Eye (tissue), 1 donor: ENCODE measurements at regions not wholly inside any gene's neighbourhood (a gene's known extent, or its start where the extent isn't known, plus 50 kb on each side); places are given as distances from the start of the nearest gene placed in this dataset.

Experiments
- DNase-seq: peaks from one replicate; pipeline ENCODE4 v3.0.0-alpha.2; 2015

GRCh38 chr16:85294810-85295508 lies 182.7 kb upstream of the CIBAR2 start:
- DNase-seq, result no peak

- peak; percentile 48 for DNase-seq
These were observed 184.8 kb upstream of the CIBAR2 start for GRCh38 chr16:85296859-85297660.

DNA sequence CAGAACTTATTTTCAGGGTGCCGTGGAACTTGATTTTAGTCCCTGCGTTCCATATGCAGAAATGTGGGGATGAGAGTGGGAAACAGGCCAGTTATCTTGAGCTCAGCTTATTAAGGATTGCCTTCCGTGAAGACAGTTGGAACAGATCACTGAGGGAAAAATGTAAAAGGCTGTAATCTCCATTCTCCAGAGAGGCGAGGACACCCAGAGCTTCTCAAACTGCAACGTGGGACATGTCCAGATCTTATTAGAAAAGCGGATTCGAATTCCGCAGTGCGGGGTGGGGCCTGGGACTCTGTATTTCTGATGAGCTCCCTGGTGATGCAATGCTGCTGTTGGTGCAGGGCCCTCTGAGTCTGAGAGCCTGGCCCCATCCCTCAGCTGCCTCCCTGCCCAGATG lies 185.6 kb upstream of the CIBAR2 start:
- no peak for DNase-seq

GRCh38 chr16:85300406-85300968 lies 188.2 kb upstream of the CIBAR2 start:
- peak; percentile 55 for DNase-seq

DNA sequence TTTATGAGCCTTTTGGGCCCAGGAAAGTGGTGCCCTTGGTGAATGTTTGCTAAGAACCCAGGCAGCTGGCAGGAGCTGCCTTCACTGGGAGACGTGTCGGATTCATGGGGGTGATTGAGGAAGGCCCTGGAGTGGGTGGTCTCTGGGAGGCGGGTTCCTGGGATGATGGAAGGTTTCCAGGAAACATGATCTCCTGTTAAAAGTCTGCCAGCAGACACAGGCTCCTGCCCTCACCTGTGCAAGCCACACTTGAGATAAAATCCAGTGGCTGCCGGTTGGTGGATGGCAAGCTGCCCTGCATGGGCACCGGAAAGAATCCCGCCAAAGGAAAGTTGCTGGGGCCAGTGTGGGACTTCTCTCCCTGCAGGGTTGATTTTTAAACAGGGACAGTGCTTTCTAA lies 189.0 kb upstream of the CIBAR2 start:
- DNase-seq, result no peak

DNA sequence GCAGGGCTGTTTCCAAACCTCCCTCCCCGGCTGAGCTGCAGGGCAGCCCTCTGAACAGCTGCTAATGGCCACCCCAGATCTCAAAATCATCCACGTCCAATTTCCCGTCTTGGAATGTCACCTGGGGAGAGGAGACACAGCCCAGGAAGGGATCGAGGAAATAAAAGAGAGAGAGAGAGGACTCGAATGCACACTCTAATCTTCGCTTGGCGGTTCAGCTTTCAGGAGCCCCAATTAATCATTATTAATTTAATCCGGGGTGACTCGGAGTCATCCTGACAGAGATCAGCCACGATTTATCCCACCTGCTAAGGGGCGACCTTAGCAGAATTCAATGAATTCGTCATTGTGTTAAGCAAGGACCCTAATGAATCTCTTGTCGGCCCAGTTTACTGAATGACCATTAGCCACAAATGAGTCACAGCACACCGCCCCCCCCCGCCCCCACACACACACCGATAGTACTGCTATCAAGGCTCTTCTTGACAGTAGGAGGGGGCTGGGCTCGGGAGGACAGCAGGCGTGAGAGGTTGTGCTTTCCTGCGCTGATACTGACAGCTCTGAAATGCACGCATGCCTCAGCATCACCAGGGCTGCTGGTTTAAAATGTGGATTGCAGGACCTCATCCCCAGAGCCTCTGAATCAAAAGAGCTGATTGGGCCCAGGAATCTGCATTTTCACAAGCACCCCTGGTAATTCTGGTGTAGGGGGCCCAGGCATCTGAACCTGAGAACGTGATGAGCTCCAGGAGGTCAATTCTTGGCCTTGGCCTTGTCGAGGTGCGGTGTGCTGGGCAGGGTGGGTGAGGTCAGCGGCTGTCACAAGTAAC lies 190.0 kb upstream of the CIBAR2 start:
- peak; percentile 83 for DNase-seq

DNA sequence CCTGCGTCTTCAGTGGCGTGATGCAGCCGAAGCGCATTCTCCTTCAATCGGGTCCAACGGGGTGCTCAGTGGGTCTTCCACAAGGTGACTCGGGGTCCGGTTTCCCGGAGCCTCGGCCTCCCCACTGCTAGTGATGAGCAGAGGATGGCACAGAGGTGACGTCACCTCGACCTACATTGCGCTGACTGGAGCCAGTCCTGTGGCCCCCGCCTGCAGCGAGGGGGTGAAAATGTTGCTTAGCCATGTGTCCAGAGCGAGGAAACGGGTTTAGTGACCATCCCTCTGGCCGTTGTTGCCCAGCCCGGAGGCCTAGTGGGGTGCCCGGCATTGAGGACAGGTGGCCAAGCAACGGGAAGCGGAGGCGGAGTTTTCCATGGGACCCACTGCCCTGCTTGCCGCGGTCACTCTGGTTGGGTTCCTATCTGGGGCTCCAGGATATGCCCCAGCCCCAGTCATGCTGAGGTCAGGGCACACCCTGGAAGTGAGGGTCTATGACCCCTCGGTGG lies 190.6 kb upstream of the CIBAR2 start:
- no peak for DNase-seq

DNA sequence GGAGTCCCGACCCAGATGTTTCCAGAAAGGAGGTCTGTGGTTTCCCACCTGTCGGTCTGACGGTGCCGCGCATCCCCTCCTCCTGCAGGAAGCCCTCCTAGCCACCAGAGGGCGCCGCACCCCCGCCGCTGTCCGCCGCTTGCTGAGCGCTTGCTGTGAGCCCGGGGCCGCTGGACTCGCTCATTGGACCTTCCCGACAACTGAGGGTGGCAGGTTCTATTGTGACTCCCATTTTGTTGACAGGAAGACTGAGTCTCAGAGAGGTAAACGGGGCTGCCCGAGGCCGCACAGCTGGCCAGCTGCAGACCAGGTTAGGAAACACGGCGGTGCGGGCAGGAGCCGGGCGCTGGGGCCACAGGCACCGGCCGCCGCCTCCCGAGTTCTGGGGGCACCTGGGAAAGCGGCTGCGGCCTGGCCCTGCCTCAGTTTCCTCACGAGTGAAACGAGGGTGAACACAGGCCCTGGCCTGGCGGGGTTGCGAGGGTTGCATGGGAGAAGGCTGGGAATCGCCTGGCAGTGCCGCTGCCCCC lies 191.1 kb upstream of the CIBAR2 start:
- peak; percentile 87 for DNase-seq

DNA sequence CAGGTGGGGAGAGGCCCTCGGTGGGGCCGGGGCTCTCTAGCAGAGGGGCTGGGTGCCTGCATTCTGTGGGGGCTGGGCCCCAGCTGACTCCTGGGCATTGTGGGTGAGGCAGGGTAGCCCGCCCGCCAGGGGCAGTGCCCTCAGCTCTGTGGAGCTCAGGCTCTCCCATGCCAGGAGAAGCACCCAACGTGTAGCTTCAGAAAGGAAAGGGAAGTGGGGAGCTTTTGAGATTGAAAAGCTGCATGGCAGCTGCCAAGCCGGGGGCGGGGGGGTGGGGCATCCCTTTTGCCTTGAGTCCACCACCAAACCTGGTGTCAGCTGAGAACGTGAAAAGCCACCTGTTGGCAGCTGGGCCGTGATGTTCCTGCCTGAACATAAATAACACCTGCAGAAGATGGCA lies 192.1 kb upstream of the CIBAR2 start:
- no peak for DNase-seq

DNA sequence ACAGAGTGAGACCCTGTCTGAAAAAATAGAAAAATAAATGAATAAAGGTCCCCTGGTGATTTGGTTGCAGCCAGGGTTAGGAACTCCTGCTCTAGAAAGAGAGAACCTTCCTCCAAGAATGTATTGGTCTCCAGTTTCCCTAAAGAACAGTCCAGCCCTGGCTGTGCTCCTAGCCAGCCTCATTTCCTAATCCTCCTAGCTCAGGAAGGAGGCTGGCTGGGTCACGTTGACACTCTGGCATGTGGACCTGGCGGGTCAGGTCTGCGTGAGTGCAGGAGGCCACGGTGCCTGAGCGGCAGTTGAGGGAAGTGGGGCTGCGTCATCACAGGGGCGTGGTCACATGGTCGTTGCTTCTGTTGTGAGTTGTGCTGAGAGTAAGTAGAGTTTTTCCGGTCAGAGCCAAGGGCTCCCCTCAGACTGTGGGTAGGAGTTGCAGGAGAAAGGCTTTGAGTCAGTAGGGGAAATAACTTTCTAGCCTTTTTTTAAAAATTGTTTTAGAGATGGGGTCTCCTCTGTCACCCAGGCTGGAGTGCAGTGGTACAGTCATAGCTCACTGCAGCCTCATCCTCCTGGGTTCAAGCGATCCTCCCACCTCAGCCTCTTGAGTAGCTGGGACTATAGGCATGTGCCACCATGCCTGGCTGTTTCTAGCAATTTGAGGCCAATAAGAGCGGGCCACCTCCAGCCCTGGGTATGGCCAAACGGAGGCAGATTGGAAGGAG lies 194.0 kb upstream of the CIBAR2 start:
- peak; percentile 78 for DNase-seq

DNA sequence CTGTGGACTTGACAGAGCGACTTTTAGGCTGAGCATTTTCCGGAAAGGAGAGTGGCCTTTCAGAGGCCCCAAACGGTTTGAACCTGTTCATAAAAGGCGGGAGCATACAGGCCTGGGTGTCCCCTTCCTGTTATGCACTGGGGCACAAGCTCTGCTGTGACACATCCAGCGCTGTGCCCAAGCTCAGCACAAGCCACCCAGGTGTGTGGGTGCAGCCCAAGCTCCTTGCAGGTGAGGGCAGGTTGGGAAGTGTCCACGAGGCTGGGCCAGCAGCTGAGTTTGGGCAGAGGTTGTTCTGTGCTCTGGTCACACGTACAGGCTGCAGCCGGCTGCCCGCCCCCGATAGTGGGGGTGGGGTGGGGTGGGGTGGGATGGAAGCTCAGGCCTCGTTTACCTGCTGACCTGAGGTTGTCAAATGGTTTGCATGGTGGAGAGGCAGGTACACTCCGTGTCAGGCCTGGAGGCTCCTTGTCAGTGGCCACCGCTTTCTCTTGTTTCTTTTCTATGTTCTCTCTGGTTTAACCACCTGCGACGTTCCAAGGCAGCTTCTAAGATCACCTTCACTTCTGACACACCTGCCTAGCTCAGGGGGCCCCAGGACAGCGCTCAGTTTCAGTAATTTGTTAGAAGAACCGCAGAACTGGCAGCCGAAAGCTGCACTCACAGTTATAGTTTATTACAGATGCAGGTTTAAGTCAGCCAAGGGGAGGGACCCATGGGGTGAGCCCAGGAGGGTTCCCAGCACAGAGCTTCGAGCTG lies 194.7 kb upstream of the CIBAR2 start:
- DNase-seq, result no peak

- DNase-seq, result no peak
These were observed 195.5 kb upstream of the CIBAR2 start for GRCh38 chr16:85307552-85308364.

- DNase-seq, result peak; percentile 35
These were observed 196.6 kb upstream of the CIBAR2 start for GRCh38 chr16:85308611-85309540.

DNA sequence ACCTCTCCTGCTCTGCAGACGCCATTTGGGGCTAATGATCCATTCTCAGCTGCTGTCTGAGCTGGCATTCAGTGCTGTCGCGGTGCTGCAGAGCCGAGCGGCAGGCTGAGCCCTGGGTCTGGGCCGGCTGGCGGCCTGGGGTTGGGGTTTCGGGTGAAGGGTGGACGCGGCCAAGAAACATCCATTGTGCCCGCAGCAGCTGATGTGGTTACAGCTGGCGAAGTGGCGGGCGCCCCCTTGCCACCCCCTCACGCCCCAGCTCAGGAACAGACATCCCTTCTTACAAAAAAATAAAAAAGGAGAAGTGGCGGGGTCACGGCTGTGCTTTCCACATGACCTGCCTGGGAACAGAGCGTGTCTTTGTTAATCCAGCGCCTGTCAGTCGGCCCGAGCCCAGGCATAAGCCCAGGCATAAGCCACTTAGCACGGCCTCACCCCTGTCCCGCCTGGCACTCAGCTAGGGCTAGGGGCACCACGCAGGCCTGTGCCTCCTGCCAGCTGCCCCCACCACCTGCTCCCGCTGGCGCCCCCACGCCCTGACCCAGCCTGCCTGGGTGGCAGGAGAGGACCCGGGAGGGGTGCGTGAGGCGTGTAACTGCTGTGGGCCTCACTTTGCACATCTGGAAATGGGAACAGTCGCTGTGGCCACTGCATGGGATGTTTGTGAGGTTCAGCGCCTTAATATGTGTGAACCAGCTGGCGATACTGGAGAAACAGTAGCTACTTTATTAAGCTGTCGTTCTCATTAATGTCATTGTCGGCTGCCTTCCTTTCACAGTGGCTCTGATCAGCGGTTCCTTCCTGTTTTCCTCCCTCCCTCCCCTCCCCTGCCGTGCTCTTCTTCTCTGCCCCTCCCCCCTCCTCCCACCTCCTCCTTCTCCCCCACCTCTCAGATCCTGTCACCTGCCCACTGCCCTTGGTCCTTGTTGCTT lies 197.7 kb upstream of the CIBAR2 start:
- peak; percentile 91 for DNase-seq

- peak; percentile 83 for DNase-seq
These were observed 198.8 kb upstream of the CIBAR2 start for GRCh38 chr16:85310868-85311585.

GRCh38 chr16:85311741-85312140 lies 199.5 kb upstream of the CIBAR2 start:
- no peak for DNase-seq

DNA sequence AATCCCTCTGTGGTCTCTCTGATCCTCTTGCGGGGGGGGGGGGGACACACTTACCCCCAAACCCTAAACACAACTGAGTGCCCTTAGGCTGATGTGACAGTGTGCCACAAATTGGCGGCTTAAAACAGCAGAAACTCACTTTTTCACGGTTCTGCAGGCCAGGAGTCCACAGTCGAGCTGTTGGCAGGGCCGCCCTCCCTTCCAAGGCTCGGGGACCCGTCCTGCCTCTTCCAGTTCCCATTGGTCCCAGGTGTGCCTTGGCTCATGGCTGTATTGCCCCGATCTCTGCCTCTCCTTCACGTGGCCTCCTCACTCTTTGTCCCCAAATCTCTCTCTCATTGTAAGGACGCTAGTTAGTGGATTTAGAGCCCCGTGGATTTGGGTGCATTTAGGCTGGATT lies 199.9 kb upstream of the CIBAR2 start:
- no peak for DNase-seq
